Neural crest cell (in vitro differentiated cells): ENCODE measurements at regions not wholly inside any gene's neighbourhood (a gene's known extent, or its start where the extent isn't known, plus 50 kb on each side); places are given as distances from the start of the nearest gene placed in this dataset.
"Not testable (repeated sequence)": the region's sequence is repeated elsewhere in the genome, so short reads cannot be mapped to it uniquely, and the experiment has no call there.

ENCODE experiments used
- DNase-seq: peaks from one replicate; pipeline ENCODE4 v3.0.0; 2021; ENCODE audit warnings: low read depth, mixed read lengths, low spot score
- H3K27ac Mint-ChIP-seq: one replicate; pipeline ENCODE4 v1.8.0; 2021; ENCODE audit warnings: mild to moderate bottlenecking, mixed read lengths; ENCODE audit not compliant: unreplicated experiment
- H3K27me3 Mint-ChIP-seq: 2 replicates; pipeline ENCODE4 v1.8.0; 2021; ENCODE audit warnings: low read depth, mild to moderate bottlenecking, mixed read lengths
- H3K36me3 Mint-ChIP-seq: 2 replicates; pipeline ENCODE4 v1.8.0; 2021; ENCODE audit warnings: low read depth, mild to moderate bottlenecking, mixed read lengths
- H3K4me1 Mint-ChIP-seq: 2 replicates; pipeline ENCODE4 v1.8.0; 2021; ENCODE audit warnings: mixed read lengths
- H3K4me3 Mint-ChIP-seq: one replicate; pipeline ENCODE4 v1.8.0; 2021; ENCODE audit warnings: mild to moderate bottlenecking, mixed read lengths
- H3K9me3 Mint-ChIP-seq: 2 replicates; pipeline ENCODE4 v1.8.0; 2021; ENCODE audit warnings: mixed read lengths
- TF ChIP-seq, protein P1 (sequence below): fragments of 200-600 bp; sonication (generic); conservative IDR thresholded peaks from 2 replicates; pipeline ENCODE4 v1.5.0; 2021; ENCODE audit warnings: antibody characterized with exemption, mild to moderate bottlenecking

GRCh38 chr5:109998726-109999125 is 309.0 kb downstream of the MAN2A1 start:
- Mint-ChIP-seq H3K27me3 (no peaks in the 10 kb centered on the region), H3K36me3 (no peaks in the 10 kb centered on the region), H3K9me3 (peaks cover 4% of the 10 kb centered on the region), H3K4me3 (no peak overlapping the region), H3K27ac (no peak overlapping the region), H3K4me1 (peaks cover 9% of the 10 kb centered on the region)
- TF ChIP-seq, protein P1, sequence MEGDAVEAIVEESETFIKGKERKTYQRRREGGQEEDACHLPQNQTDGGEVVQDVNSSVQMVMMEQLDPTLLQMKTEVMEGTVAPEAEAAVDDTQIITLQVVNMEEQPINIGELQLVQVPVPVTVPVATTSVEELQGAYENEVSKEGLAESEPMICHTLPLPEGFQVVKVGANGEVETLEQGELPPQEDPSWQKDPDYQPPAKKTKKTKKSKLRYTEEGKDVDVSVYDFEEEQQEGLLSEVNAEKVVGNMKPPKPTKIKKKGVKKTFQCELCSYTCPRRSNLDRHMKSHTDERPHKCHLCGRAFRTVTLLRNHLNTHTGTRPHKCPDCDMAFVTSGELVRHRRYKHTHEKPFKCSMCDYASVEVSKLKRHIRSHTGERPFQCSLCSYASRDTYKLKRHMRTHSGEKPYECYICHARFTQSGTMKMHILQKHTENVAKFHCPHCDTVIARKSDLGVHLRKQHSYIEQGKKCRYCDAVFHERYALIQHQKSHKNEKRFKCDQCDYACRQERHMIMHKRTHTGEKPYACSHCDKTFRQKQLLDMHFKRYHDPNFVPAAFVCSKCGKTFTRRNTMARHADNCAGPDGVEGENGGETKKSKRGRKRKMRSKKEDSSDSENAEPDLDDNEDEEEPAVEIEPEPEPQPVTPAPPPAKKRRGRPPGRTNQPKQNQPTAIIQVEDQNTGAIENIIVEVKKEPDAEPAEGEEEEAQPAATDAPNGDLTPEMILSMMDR, result no peak
- DNase-seq, result no peak

DNA sequence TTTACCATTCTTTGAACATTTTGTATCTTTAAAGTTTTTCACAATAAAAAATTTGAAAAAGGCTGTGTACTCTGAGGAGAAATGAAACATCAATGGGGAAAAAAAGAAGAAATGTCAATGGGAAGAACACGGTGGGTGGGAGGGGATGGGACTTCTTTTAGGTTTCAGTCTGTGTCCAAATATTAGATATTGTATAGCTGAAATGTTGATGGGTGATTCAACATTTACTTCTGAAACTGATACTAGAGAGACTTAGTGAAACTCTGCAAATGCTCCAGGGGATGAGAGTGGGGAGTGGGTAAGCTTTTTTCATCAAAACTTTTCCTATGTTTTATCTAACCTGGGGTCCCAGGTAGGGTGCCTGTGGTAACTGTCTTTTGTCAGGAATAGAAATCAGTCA is 311.9 kb downstream of the MAN2A1 start:
- H3K9me3 Mint-ChIP-seq, result peaks cover 4% of the 10 kb centered on the region
- no peaks in the 10 kb centered on the region for H3K27me3 Mint-ChIP-seq
- H3K27ac Mint-ChIP-seq, result no peak overlapping the region
- no peaks in the 10 kb centered on the region for H3K36me3 Mint-ChIP-seq
- H3K4me1 Mint-ChIP-seq, result peaks cover 7% of the 10 kb centered on the region
- no peak for DNase-seq
- TF ChIP-seq, protein P1, result no peak
- H3K4me3 Mint-ChIP-seq, result no peak overlapping the region

- H3K27ac Mint-ChIP-seq, result no peak overlapping the region
- H3K4me1 Mint-ChIP-seq, result no peaks in the 10 kb centered on the region
- no peak overlapping the region for H3K4me3 Mint-ChIP-seq
- H3K9me3 Mint-ChIP-seq, result peaks cover 4% of the 10 kb centered on the region
- DNase-seq, result no peak
- TF ChIP-seq, protein P1, result no peak
- H3K27me3 Mint-ChIP-seq, result no peaks in the 10 kb centered on the region
- no peaks in the 10 kb centered on the region for H3K36me3 Mint-ChIP-seq
Measured at GRCh38 chr5:110002652-110003051, 312.9 kb downstream of the MAN2A1 start.

GRCh38 chr5:110005907-110006562 is 316.3 kb downstream of the MAN2A1 start:
- H3K36me3 Mint-ChIP-seq, H3K4me3 Mint-ChIP-seq, H3K4me1 Mint-ChIP-seq, H3K9me3 Mint-ChIP-seq, H3K27ac Mint-ChIP-seq, DNase-seq, H3K27me3 Mint-ChIP-seq: not testable (repeated sequence)

- H3K9me3 Mint-ChIP-seq, result no peaks in the 10 kb centered on the region
- no peak overlapping the region for H3K27ac Mint-ChIP-seq
- H3K36me3 Mint-ChIP-seq, result no peaks in the 10 kb centered on the region
- no peak overlapping the region for H3K4me3 Mint-ChIP-seq
- no peaks in the 10 kb centered on the region for H3K27me3 Mint-ChIP-seq
- TF ChIP-seq, protein P1, result no peak
- DNase-seq, result no peak
- H3K4me1 Mint-ChIP-seq, result no peaks in the 10 kb centered on the region
Measured at GRCh38 chr5:110007101-110007500, 317.4 kb downstream of the MAN2A1 start.

GRCh38 chr5:110008131-110008530 is 318.4 kb downstream of the MAN2A1 start:
- Mint-ChIP-seq H3K27ac (no peak overlapping the region), H3K36me3 (no peaks in the 10 kb centered on the region), H3K4me1 (no peaks in the 10 kb centered on the region), H3K27me3 (no peaks in the 10 kb centered on the region), H3K4me3 (no peak overlapping the region), H3K9me3 (no peaks in the 10 kb centered on the region)
- TF ChIP-seq, protein P1, result no peak
- no peak for DNase-seq
